G401 (cell line): ENCODE measurements at regions not wholly inside any gene's neighbourhood (a gene's known extent, or its start where the extent isn't known, plus 50 kb on each side); places are given as distances from the start of the nearest gene placed in this dataset.

ENCODE experiments used
- DNase-seq: peaks from one replicate; pipeline ENCODE4 v3.0.0-alpha.2; 2015; ENCODE audit warnings: low spot score
- in situ Hi-C: cut with HindIII; loops from 2 replicates; pipeline ENCODE4 v1.10.0; 2016; ENCODE audit warnings: low sequenced_read_pairs, mixed read lengths

- in situ Hi-C loops = no loop called here
Measured at GRCh38 chrX:107398115-107398514, 51.3 kb upstream of the FRMPD3 start.

More at GRCh38 chrX:107398115-107398514, 51.3 kb upstream of the FRMPD3 start:
- DNase-seq = no peak
